SKM-1 (cell line): ENCODE measurements at regions not wholly inside any gene's neighbourhood (a gene's known extent, or its start where the extent isn't known, plus 50 kb on each side); places are given as distances from the start of the nearest gene placed in this dataset.

Experiments used
- DNase-seq: peaks from one replicate; lab custom pipeline; 2025; ENCODE audit not compliant: unreplicated experiment; lab: John Stamatoyannopoulos, UW

DNA sequence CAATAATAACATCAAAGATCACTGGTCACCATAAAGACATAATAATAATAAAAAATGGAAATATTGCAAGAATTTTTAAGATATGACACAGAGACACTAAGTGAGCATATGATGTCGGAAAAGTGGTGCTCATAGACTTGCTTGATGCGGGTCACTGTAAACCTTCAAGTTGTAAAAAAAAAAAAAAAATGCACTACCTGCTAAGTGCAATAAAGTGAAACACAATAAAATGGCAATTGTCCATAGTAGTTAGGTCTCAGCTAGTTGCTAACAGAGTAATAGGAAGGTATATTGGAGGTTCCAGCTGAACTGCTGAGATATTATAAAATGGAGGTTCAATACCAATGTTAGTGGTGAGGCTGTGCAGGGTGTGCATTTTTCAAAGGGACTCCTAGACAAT, 146.6 kb upstream of the MRPS22 start:
- no peak for DNase-seq

GRCh38 chr3:139198186-139198585, 145.6 kb upstream of the MRPS22 start:
- no peak for DNase-seq

DNA sequence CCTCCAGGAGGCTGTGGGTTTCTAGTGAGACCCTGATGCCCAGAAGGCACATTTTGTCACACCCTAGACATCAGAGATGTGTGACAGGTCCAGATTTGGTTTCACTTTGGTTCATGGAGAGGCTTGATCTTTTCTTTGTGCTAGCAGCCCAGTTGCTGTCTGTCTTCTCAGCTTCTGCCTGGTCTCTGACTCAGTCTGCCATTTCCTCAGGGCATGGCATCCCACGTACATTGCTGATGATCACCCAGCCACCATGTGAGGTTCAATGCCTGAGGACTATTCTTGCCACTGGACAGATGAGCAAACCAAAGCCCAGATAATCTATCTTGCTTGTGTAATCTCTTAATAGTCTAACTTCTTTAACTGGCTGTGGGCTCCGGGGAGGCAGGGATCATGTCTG, 144.9 kb upstream of the MRPS22 start:
- DNase-seq = no peak

GRCh38 chr3:139199421-139200010, 144.3 kb upstream of the MRPS22 start:
- DNase-seq = no peak

DNA sequence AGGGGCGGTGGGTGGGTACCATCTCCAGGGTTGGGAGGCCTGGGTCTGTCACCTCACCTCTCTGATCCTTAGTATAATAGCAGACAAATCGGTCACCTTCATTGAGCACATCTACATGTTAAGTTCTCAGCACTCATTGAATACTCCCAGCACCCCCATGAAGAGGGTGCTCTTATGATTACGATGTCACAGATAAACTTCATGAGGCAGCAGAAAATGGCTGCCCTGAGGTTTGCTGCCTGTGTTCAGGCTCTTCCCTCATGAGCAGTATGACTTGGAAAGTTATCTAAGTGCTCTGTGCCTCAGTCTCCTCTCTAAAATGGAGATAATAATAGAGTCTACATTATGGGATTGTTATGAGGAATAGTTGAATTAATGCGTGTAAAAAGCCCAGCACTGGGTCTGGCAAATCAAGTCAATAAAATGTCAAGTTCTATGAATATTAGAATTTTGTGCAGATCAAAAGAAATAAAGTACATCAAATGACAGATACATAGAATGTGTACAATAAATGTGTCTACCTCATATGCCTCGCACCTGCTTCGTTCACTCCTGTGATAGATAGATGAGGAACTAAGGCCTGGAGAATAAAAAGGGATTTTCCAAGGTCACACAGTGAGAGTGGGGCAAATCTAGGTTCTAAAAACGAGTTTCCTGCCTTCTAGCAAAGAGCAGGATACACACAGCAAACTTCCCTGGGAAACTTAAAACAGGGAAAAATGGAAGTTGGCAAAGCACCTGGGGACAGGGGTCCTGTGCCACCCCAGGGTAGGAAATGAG, 142.2 kb upstream of the MRPS22 start:
- DNase-seq = no peak

- no peak for DNase-seq
These were observed 141.4 kb upstream of the MRPS22 start for GRCh38 chr3:139202226-139202958.

GRCh38 chr3:139202959-139203349, 140.9 kb upstream of the MRPS22 start:
- DNase-seq = no peak

DNA sequence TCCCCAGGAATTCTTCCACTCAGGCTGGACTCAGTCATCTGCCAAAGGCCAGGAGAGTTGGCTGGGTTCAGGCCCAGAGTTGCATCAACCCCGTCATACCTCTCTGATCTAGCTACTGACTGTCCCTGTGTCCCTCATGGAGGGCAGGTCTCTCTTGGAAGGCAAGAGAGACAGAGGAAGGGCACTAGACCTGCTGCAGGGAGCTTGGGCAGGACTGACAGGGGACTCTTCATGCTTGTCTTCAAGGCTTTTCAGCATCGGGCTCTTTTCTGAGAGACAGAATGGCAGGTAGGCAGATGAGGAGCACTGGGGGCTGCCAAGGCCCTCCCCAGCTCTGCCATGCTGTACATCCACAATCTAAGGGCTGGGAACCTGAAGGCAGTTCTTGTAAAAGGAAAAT, 140.1 kb upstream of the MRPS22 start:
- no peak for DNase-seq

DNA sequence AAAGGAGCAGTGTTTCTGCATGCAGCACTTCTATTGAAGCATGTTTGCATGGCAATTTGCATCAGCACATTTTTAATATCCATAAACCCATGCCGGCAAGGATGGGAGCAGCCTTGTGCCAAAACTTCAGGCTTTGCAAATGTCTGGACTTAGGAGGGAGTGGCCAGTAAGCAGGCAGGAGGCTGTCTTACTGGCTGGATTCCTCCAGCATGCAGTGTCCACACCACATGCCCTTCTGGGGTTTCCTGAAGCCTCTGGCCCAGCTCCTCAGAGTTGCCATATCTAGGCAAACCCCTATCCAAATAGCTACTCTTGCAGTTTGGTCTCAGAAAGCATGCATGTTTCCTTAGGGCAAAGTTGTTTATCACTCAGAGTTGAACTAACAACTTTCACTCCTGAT, 139.1 kb upstream of the MRPS22 start:
- DNase-seq = no peak

GRCh38 chr3:139213936-139214335, 129.9 kb upstream of the MRPS22 start:
- DNase-seq = no peak

- no peak for DNase-seq
These were observed 126.9 kb upstream of the MRPS22 start for GRCh38 chr3:139216958-139217357.

DNA sequence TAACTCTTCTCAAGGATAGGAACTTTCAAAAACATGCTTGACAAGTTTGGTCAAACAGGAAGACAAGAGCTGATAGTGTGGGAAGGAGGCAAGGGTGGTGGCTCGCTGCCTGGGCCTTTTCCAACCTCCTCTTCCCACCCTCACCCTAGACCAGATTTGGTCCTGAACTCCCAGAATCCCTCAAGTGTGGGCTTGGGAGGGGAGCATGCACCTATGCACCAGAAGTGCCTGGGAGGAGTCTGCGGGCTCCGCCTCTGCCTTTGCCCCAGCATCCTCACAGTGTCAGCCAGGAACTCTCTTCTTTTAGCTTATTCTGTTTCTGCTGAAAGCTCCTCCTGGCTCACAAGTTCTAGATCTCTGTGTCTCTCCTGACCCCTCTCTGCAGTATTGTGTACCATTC, 126.2 kb upstream of the MRPS22 start:
- DNase-seq = no peak

DNA sequence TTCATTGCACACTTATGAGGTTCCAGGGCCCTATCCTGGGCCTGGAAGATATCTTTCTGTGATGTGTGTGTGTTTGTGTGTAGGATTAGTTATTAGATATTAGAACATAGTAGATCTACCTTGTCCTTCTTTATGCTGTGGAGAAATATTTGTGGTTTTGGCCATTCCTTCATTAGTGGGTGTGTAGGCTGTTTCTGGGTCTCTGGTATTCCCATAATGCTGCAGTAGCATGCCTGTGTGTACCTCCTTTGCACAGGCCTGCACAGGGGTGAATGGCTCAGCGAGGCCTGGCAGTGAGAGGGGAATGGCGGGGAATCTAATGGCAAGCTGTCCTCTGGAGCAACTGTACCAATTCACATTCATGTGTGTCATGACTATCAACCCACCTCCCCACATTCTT, 125.8 kb upstream of the MRPS22 start:
- no peak for DNase-seq

- no peak for DNase-seq
These were observed 124.4 kb upstream of the MRPS22 start for GRCh38 chr3:139219463-139219862.

DNA sequence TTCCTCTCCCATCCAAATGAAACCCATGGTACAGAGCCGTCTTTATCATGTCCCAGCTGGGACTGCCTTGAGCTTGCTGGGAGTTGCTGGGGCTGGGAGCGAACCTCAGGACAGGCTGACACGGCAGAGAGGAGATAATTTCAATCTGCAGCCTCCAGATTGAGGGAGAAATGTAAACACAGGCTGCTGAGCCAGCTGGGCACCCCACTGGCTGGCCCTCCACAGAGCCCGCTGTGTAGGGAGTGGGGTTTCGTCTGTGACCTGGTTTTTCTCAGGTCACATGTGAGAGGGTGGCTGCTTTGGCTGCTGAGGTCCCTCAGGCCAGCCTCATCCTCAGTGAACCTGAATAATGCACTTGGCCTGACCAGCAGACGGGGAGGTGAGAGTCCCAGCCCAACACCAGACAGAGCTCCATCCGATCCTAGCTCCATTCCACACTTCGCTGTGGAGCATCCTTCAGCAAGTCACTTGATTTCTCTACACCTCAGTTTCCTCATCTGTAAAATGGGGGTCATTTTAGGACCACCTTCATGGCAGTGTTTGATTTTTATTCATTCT, 121.6 kb upstream of the MRPS22 start:
- DNase-seq = no peak

- DNase-seq = no peak
These were observed 118.3 kb upstream of the MRPS22 start for GRCh38 chr3:139225548-139225947.

DNA sequence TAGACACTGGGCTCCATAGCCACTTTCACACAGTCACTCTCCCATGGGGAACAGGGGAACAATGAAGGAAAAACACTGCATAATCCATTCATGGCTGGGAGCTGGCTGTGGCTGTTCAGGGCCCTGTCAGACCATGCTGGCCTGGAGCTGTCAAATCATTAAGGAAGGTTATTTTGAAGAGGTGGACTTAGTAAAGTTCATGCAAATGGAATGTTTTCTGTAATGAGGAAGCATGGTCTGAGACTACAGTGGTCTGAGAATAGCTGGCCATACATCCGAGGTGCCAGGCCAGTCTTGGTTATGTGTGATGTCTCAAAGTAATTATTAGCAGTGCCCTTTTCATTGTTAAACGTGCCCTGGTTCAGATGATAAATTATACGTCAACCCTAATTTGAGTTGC, 117.1 kb upstream of the MRPS22 start:
- DNase-seq = no peak

GRCh38 chr3:139227165-139227564, 116.7 kb upstream of the MRPS22 start:
- no peak for DNase-seq

DNA sequence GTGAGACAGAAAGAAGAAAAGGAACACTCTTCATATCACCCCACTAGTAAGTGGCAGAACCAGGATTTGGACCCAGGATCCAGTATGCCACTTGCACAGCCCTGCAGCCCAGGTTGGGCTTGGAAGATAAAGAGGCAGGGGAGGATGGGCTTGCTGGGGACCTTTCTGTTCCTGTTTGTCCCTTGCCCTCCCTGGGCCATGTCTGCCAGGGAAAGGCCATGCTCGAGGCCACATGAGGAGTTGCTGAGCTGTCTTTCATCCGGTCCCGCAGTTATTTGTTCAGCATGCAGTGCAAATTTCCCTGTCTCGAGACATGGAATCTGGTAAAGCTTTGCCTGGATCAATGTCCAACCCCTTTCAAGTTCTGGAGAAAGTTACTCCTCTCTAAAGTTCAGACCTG, 116.0 kb upstream of the MRPS22 start:
- DNase-seq = no peak

DNA sequence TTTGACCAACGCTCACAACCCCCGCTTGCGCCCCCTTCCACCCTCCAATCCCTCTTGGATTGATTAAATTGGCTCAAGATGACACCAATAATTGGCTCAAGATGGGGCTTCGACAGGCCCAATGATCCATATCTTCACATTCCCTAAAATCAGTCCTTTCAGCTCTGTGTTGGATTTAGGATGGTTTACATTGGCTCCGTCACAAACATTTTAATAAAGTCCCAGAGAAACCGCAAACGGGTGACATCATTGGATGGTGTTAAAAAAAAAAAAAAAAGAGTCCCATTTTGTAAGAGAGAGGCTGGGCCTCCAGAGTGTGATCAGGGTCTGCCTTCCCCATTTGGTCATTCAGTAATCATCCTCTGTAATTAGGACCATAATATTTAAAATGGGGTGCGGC, 113.4 kb upstream of the MRPS22 start:
- DNase-seq = no peak

DNA sequence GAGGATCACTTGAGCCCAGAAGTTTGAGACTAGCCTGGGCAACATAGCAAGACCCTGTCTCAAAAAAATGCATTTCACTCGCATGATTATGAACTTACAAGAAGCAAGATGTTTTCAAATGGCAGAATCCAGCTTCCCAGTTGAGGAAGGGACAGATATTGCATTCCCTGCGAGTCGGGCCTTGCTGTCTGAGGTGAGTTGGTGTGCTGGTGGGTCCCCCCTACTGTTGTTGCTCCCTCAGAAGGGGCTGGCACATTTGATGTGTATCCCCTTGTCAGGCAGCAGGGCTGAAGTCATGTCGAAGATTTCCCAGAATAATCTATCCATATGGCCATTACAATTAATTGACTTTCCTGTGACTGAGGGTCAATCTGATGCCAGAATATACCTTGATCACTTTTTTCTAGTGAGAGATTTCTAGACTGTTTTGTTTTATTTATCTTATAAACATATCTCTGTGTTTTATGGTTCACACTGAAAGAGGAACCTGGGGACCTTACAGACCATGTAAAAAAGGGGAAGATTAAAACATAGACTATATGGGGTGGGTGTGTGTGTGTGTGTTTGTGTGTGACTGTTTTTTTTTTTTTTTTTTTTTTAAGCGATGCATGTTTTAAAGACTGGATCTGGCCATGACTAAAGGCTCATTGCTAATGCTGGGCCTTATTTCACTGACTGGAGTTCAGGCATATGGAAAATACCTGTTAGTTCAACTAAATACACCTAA, 112.1 kb upstream of the MRPS22 start:
- no peak for DNase-seq
